ENCODE measurements at regions not wholly inside any gene's neighbourhood (a gene's known extent, or its start where the extent isn't known, plus 50 kb on each side); places are given as distances from the start of the nearest gene placed in this dataset.
"Not testable (repeated sequence)": the region's sequence is repeated elsewhere in the genome, so short reads cannot be mapped to it uniquely, and the experiment has no call there.

- no peak for DNase-seq (ENCODE audit: low read depth)
Measured at GRCh38 chr6:1445650-1446330, 56.4 kb downstream of the FOXF2 start.

- DNase-seq (ENCODE audit: low read depth), result no peak
Measured at GRCh38 chr6:1449896-1450295, 60.5 kb downstream of the FOXF2 start.

GRCh38 chr6:1453024-1453423 is 63.6 kb downstream of the FOXF2 start:
- DNase-seq (ENCODE audit: low read depth), result no peak

- DNase-seq (ENCODE audit: low read depth), result not testable (repeated sequence)
Measured at GRCh38 chr6:1456816-1457215, 67.4 kb downstream of the FOXF2 start.

- no peak for DNase-seq (ENCODE audit: low read depth)
Measured at GRCh38 chr6:1461207-1461606, 71.8 kb downstream of the FOXF2 start.

- DNase-seq (ENCODE audit: low read depth), result no peak
Measured at GRCh38 chr6:1461736-1462135, 72.4 kb downstream of the FOXF2 start.

- no peak for DNase-seq (ENCODE audit: low read depth)
Measured at GRCh38 chr6:1463275-1463674, 73.9 kb downstream of the FOXF2 start.

- no peak for DNase-seq (ENCODE audit: low read depth)
Measured at GRCh38 chr6:1463751-1464426, 74.5 kb downstream of the FOXF2 start.

- no peak for DNase-seq (ENCODE audit: low read depth)
Measured at GRCh38 chr6:1464781-1465370, 75.5 kb downstream of the FOXF2 start.

- DNase-seq (ENCODE audit: low read depth), result no peak
Measured at GRCh38 chr6:1468126-1468525, 78.8 kb downstream of the FOXF2 start.

GRCh38 chr6:1470040-1470439 is 80.7 kb downstream of the FOXF2 start:
- no peak for DNase-seq (ENCODE audit: low read depth)

GRCh38 chr6:1472643-1473042 is 83.3 kb downstream of the FOXF2 start:
- no peak for DNase-seq (ENCODE audit: low read depth)

- no peak for DNase-seq (ENCODE audit: low read depth)
Measured at GRCh38 chr6:1473166-1473565, 83.8 kb downstream of the FOXF2 start.

- no peak for DNase-seq (ENCODE audit: low read depth)
Measured at GRCh38 chr6:1473598-1473997, 84.2 kb downstream of the FOXF2 start.

GRCh38 chr6:1474205-1474604 is 84.8 kb downstream of the FOXF2 start:
- no peak for DNase-seq (ENCODE audit: low read depth)

GRCh38 chr6:1475174-1475573 is 85.8 kb downstream of the FOXF2 start:
- DNase-seq (ENCODE audit: low read depth), result no peak

- no peak for DNase-seq (ENCODE audit: low read depth)
Measured at GRCh38 chr6:1477432-1478090, 88.2 kb downstream of the FOXF2 start.

GRCh38 chr6:1478163-1478826 is 88.9 kb downstream of the FOXF2 start:
- not testable (repeated sequence) for DNase-seq (ENCODE audit: low read depth)

GRCh38 chr6:1479095-1479494 is 89.7 kb downstream of the FOXF2 start:
- no peak for DNase-seq (ENCODE audit: low read depth)

GRCh38 chr6:1479601-1480221 is 90.3 kb downstream of the FOXF2 start:
- no peak for DNase-seq (ENCODE audit: low read depth)

GRCh38 chr6:1481286-1481685 is 91.9 kb downstream of the FOXF2 start:
- no peak for DNase-seq (ENCODE audit: low read depth)
